NCI-H748 (cell line): ENCODE measurements at regions not wholly inside any gene's neighbourhood (a gene's known extent, or its start where the extent isn't known, plus 50 kb on each side); places are given as distances from the start of the nearest gene placed in this dataset.

Source experiments
- DNase-seq: peaks from one replicate; lab custom pipeline; 2025; ENCODE audit not compliant: unreplicated experiment; lab: John Stamatoyannopoulos, UW

GRCh38 chr5:125775896-125776295 is 647.3 kb upstream of the GRAMD2B start:
- DNase-seq: no peak

GRCh38 chr5:125776656-125777139 is 646.5 kb upstream of the GRAMD2B start:
- no peak for DNase-seq

- peak; percentile 18 for DNase-seq
These were observed 644.4 kb upstream of the GRAMD2B start for GRCh38 chr5:125778791-125779190.

- no peak for DNase-seq
These were observed 637.8 kb upstream of the GRAMD2B start for GRCh38 chr5:125785407-125785806.

GRCh38 chr5:125786021-125786420 is 637.2 kb upstream of the GRAMD2B start:
- no peak for DNase-seq

- DNase-seq: no peak
These were observed 629.7 kb upstream of the GRAMD2B start for GRCh38 chr5:125793470-125793869.

- no peak for DNase-seq
These were observed 628.3 kb upstream of the GRAMD2B start for GRCh38 chr5:125794922-125795321.

- no peak for DNase-seq
These were observed 624.9 kb upstream of the GRAMD2B start for GRCh38 chr5:125798307-125798706.

- no peak for DNase-seq
These were observed 610.6 kb upstream of the GRAMD2B start for GRCh38 chr5:125812651-125813050.

- no peak for DNase-seq
These were observed 609.8 kb upstream of the GRAMD2B start for GRCh38 chr5:125813221-125813974.

GRCh38 chr5:125814119-125814518 is 609.1 kb upstream of the GRAMD2B start:
- no peak for DNase-seq

GRCh38 chr5:125823572-125823971 is 599.6 kb upstream of the GRAMD2B start:
- no peak for DNase-seq

GRCh38 chr5:125826214-125826613 is 597.0 kb upstream of the GRAMD2B start:
- DNase-seq: no peak

GRCh38 chr5:125829349-125829748 is 593.9 kb upstream of the GRAMD2B start:
- DNase-seq: no peak

GRCh38 chr5:125833398-125833797 is 589.8 kb upstream of the GRAMD2B start:
- DNase-seq: no peak

GRCh38 chr5:125834438-125835115 is 588.6 kb upstream of the GRAMD2B start:
- no peak for DNase-seq

GRCh38 chr5:125835293-125836172 is 587.7 kb upstream of the GRAMD2B start:
- DNase-seq: peak; percentile 63

- no peak for DNase-seq
These were observed 587.0 kb upstream of the GRAMD2B start for GRCh38 chr5:125836256-125836655.

- DNase-seq: no peak
These were observed 585.3 kb upstream of the GRAMD2B start for GRCh38 chr5:125837866-125838265.

- DNase-seq: no peak
These were observed 575.6 kb upstream of the GRAMD2B start for GRCh38 chr5:125847561-125847960.

GRCh38 chr5:125848751-125849150 is 574.5 kb upstream of the GRAMD2B start:
- DNase-seq: no peak
